DND-41 (cell line): ENCODE measurements at regions not wholly inside any gene's neighbourhood (a gene's known extent, or its start where the extent isn't known, plus 50 kb on each side); places are given as distances from the start of the nearest gene placed in this dataset.

Source experiments
- CTCF ChIP-seq: IDR thresholded peaks from 2 replicates; pipeline ENCODE4 v1.5.1; 2012; ENCODE audit warnings: borderline replicate concordance, low read length, moderate library complexity, mild to moderate bottlenecking; ENCODE audit not compliant: poor library complexity, severe bottlenecking; ENCODE audit errors: extremely low read depth
- EZH2 ChIP-seq: IDR thresholded peaks from 3 replicates; pipeline ENCODE4 v1.6.1; 2012; ENCODE audit warnings: borderline replicate concordance, low read depth, mild to moderate bottlenecking, moderate library complexity, low read length, inconsistent platforms; ENCODE audit not compliant: severe bottlenecking

GRCh38 chr20:36094497-36094896 is 60.0 kb upstream of the EPB41L1 start:
- TF ChIP-seq CTCF = no peak
- TF ChIP-seq EZH2 = no peak
